ENCODE measurements at regions not wholly inside any gene's neighbourhood (a gene's known extent, or its start where the extent isn't known, plus 50 kb on each side); places are given as distances from the start of the nearest gene placed in this dataset.
"Not testable (repeated sequence)": the region's sequence is repeated elsewhere in the genome, so short reads cannot be mapped to it uniquely, and the experiment has no call there.

DNA sequence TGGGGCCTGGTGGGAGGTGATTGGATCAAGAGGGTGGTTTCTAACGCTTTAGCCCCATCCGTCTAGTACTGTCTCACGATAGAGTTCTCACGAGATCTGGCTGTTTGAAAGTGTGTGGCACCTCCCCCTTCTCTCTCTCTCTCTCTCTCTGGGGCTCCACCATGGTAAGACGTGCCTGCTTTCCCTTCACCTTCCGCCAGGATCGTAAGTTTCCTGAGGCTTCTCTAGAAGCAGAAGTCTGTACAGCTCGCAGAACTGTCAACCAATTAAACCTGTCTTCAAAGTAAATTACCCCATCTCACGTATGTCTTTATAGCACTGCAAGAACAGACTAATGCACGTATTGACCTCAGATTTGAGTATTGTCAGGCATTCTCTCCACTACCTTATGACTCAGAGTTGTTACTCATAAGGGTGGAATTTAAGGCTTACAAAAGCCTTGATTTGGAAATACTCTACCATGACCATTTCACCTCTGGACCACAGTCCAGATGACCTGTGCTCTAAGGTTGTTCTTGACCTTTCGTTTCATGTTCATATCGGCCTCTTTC, 99.5 kb upstream of the AGAP1 start:
- no peak for DNase-seq (ENCODE audit: low read depth in 3 of 3)

DNA sequence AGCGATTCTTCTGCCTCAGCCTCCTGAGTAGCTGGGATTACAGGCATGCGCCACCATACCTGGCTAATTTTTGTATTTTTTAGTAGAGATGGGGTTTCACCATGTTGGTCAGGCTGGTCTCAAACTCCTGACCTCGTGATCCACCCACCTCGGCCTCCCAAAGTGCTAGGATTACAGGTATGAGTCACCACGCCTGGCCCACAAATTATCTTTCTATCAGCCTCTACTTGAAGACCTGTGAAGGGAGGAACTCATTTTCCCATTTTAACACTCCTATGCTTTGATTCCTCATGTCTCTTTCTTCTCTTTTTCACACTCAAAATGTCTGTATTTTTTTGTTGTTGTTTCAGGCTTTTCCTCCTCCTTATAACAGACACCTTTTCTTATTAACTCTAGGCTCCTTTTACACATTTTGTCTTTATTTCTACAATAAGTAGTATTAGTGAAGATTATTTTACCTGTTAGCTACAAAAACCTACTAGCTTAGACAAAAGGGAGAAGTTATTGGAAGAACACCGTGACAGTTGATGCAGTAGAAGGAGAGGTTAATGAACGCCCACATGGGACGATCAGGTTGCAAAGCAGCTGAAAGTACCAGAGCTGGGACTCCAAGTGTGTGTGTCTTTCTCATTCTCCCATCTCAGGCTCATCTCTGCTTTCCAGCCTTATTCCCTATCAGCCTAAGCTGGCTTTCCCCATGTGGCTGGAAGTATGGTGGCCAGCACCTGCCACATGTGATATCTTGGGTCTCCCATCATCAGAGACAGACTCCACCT, 97.6 kb upstream of the AGAP1 start:
- DNase-seq (ENCODE audit: low read depth in 3 of 3), result no peak

DNA sequence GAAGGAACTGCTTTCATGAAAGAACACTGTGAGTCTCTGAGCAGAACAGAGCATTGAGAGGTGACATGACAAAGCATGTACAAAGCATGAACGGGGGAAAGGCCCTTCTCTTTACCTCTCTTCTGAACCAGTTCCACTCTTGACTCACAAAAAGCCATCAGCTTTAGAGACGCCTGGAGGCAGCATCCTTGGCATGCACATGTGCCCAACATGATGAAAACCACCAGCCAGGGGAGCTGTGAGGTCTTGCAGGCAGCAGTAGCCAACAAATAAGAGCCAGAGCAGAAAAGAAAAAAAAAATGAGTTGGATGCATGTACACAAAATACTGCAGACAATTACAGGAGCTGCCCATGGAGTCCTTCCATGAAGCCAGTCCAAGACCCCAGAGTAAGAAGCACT, 95.5 kb upstream of the AGAP1 start:
- no peak for DNase-seq (ENCODE audit: low read depth in 3 of 3)

DNA sequence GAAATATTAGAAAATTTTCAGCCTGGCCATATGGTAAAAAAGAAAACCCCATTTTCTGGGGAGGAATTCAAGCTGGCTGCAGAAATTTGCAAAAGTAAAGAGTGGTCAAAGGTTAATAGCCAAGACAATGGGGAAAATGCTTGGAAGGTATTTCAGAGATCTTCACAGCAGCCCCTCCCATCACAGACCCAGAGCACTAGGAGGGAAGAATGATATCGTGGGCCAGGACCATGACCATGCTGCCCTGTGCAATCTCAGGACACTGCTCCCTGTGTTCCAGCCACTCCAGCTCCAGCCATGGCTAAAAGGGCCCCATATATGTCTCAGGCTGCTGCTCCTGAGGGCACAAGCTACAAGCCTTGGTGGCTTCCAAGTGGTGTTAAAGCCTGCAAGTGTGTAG, 93.9 kb upstream of the AGAP1 start:
- no peak for DNase-seq (ENCODE audit: low read depth in 3 of 3)

DNA sequence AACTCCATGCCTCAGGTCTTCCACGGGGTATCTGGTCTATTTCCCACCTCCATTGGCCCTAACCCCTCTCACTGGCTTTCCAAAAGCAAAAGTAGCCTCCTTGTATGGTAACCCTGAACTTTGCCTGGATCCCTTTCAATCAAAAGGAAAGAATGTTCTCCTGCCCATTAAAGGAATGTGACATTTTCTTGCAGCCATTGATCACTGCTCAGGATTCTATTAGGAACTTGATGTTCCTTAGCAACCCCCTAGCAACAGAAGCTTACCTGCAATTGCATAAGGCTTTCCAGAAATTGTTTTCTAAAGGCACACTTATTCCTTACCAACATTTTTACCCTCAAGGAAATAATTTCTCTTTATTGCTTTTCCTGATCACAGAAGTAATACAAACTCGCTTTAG, 91.4 kb upstream of the AGAP1 start:
- no peak for DNase-seq (ENCODE audit: low read depth in 3 of 3)

DNA sequence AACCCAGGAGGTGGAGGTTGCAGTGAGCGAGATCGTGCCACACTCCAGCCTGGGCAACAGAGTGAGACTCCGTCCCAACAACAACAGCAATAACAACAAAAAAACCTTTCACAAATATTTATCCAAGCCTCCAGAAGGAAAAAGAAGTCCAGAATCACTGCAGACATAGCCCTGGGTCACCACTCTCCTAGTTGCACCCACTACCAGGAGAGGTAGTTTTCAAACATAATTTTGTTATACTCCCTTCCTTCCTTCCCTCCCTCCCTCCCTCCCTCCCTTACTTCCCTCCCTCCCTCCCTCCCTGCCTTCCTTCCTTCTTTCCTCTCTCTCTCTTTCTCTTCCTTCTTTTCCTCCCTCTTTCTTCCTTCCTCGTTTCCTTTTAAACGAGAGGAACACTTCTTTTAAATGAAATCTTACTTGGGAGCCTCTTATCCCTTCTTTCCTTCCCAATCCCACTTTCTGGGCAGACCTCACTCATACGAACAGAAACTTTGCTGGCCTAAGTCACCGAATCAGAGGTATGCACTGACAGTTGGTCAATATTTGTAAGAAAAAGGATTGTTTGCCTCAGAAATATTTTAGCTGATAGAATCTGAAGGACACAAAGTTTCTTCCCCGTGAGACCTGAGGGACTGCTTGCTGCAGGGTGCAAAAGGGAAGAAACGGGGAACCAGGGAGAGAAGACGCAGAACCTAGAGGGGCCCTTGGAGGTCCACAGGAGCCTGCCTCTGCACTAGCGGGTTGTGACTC, 88.1 kb upstream of the AGAP1 start:
- no peak for DNase-seq (ENCODE audit: low read depth in 3 of 3)

DNA sequence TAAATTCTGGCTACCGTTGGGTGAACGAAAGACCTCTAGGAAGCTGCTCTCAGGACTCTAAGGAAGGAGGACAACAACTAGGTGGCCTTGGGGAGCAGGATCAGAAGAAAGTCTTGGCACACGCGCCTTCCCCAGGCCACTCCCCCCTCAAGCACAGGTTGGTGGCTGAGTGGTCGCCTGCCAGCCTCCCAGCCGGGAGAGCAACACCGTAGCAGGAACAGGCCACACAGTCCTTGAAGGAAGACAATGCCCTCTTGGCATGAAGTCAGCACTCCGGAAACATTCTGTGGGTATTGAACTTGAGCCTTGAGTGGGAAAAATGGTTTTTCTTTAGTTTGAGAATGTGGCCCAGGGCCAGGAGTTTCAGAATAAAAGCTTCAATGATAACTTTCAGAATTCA, 87.4 kb upstream of the AGAP1 start:
- no peak for DNase-seq (ENCODE audit: low read depth in 3 of 3)

DNA sequence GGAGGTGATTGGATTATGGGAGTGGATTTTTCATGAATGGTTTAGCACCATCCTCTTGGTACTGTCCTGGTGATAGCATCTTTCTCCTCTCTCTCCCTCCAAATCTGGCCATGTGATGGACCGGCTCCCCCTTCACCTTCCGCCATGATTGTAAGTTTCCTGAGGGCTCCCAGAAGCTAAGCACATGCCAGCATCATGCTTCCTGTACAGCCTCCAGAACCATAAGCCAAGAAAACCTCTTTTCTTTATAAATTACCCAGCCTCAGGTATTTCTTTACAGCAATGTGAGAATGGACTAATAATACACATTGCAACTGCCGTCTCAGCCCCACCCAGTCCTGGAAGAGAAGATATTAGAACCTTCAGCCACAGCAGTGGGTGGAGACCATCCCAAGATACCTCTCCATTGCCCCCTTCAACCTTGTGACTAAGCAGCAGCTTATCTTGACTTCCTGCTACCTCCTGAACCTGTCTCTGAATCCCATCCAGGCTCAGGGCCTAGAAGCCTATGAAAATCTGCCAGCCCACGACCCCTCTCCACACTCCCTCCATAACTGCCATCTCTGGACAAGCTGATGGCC, 81.8 kb upstream of the AGAP1 start:
- DNase-seq (ENCODE audit: low read depth in 3 of 3), result no peak

DNA sequence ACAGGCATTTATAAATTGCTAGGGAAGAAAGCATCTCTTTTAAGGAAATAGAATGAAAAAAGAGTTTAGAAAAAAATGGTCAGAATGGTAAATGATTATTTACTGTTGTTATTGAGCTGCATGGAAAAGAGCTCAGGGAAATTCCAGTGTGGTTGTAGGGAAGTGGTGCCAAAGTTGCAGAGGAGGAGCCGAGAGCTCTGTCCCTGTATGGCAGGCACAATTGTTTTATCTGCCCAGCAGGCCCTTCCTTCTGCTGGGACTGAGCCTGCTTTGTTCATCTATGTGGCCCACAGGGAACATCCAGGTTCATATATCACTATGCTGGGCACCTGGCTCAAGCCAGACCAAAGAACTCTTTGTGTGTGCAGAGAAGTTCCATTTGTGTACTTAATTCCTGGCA, 80.8 kb upstream of the AGAP1 start:
- no peak for DNase-seq (ENCODE audit: low read depth in 3 of 3)

DNA sequence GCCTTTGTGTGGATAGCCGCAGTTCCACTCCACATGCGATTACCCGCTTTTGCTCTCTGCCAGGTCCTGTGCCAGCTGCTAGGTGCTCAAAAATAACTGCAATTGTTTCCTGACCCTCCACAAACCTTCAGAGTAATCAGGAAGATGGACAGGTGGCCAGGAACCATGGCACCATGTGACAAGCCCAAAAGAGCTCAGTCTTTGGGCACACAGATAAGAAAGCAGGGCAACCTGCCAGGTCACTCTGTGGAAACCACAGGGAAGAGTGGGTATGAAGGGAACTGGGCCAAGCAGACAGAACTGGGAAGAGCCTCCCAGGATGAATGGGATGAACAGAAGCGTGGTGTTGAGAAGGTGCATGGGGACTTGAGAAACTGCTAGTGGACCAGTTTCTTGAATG, 79.4 kb upstream of the AGAP1 start:
- no peak for DNase-seq (ENCODE audit: low read depth in 3 of 3)

DNA sequence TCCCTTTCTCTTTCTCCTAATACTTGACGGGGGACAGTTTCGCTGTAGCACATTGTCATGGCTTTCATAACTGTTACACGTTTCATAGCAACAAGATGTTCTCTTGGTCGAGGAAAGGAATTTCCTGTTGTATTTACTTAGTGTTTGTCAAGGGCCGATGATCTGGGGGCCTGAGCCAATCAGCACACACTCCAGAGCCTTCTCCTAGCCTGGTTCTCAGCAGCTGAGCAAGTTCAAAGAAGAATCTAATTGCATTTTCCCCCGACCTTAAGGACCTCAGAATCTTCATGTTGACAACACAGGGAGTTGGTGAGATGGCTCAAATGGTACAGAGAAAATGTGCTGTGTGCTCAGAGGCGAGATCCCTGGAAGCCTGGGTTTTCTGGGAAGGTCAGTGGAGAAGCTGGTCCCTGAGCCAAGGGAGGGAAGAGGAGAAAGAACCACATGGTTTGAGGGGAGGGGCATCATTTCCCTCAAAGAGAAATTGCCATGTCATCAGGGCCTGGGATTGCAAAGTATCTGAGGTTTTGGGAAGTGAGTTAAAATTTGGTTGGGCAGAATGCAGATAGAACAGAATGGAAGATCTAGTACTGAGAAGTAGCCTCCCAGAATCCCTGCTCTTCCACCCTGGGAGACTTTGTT, 76.9 kb upstream of the AGAP1 start:
- DNase-seq (ENCODE audit: low read depth in 3 of 3), result no peak

DNA sequence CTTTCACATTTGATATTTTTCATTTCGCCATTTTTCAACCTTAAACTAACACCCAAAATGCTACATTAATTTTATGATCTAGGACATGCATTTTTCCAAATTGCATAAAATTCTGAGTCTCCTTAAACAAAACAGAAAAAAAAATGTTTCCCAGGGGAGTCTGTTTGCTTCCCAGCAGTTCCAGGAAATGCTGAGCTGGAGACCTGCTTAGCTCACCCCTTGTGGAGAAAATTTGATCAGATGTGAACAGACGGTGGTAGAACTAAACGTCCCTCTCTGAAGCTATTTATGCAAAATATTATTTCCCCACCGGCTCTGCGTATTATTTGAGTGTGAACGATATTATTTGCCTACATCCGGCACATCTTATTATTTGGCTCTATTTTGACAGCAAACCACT, 74.9 kb upstream of the AGAP1 start:
- DNase-seq (ENCODE audit: low read depth in 3 of 3), result no peak

DNA sequence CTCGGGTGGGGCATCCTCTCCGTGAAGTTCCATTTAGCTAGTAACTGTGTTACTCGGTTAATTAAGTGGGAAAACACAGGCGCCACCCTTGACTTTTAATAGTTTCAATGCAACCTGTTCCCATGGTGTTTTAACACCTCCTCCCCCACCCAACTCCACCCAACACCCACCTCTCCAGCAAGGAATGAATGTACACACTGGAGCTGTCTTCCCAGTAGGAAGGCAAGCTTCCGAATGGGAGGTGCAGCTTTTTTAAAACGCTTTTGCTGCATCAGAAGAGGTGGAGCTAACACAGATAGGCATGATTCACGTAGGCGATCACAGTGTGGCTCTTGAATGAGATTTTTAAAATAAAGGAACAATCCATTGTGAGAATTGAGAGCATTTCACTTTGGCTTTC, 73.8 kb upstream of the AGAP1 start:
- DNase-seq (ENCODE audit: low read depth in 3 of 3), result no peak

DNA sequence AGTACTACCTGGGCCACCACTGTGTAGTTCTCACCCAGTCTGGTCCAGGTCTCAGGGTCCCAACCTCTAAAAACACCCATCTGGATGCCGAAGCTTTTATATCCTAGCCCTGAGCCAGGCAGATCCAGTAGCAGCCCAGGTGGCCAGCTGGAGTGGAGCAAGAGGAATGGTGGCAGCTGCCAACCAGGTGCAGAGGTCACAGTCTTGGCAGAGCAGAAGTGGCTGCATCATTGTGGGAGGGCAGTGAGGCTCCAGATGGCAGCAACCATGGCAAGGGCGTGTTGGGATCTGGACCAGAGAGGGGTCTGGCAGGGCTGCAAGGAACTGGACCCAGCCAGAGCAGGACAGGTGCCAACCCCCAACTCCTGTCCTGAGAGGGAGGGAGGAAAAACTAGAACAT, 72.2 kb upstream of the AGAP1 start:
- no peak for DNase-seq (ENCODE audit: low read depth in 3 of 3)

DNA sequence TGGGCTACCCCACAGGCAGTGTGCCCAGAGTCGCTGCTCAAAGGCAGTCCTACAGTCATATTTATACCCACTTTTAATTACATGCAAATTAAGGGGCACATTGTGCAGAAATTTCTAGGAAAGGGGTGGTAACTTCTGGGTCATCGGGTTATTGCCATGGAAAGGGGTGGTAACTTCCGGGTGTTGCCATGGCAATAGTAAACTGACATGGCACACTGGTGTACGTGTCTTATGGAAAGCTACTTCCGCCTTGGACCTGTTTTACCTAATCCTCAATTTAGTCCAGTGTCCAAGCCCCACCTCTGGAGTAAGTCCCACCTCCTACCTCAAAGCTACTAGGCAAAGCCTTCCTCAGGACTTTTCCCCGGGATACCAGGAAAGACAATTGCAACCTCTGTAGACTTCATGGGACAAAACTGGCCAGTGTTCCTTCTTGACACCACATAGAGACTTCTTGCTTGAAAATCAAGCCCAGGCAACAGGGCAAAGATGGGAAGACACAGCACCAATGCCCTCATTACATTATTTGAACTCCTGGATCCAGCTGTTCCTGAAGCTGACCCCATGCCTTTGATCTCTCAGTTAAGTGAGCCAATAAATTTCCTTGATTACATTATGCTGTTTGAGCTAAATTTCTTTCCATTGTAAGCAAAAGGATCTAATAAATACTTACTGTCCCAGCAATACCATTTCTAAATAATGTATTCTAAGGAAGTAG, 63.3 kb upstream of the AGAP1 start:
- no peak for DNase-seq (ENCODE audit: low read depth in 3 of 3)

DNA sequence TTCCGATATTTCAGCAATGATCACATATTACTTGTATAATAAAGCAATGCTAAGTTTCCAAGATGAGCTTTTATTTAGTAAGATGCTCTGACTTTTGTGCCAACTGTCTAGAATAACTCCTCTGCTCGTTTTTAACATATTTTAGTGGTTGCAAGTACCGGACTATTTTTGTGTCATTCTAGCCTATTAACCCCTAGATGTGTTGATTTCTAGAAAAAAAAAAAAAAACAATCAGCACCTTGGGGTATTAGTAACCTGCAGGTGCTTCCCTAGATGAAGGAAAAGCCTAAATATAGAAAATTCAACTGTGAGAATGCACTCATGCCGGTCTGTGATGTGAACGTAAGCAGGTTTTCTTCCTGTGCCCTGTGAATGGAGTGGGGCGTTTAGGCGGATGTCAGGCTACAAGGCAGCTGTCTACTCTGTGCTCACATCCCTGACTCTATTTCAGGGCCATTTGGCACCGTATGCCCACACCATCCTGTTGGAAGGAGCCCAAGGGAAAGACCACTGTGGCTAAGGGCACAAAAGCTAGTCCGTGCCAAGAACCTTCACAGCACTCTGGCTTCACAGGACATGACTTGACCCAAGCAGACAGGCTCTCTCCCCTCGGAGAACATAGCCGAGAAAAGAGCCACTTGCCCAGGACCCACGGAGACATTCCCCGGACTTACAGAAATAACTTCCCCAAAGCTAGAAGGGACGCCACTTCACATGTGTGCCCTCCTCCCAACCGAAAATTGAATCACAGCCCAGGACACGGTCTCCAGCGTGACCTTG, 60.9 kb upstream of the AGAP1 start:
- DNase-seq (ENCODE audit: low read depth in 3 of 3), result no peak

DNA sequence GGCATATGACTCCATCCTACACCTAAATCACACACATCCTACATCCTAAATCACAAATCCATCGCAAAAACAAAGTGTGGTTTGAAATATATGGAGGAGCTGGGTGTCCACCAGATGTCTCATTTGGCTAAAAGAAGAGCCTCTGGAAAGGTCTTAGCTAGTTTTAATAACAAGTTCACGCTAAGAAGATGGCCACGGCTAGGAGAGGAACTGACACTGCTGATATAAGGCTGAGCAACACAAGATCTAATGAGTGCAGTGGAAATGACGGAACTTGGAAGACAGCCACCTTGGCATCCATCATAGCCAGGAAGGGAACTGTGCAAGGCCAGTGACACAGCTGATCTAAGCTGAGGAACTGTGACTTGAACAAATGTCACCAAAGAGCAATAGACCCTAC, 60.0 kb upstream of the AGAP1 start:
- DNase-seq (ENCODE audit: low read depth in 3 of 3), result no peak

DNA sequence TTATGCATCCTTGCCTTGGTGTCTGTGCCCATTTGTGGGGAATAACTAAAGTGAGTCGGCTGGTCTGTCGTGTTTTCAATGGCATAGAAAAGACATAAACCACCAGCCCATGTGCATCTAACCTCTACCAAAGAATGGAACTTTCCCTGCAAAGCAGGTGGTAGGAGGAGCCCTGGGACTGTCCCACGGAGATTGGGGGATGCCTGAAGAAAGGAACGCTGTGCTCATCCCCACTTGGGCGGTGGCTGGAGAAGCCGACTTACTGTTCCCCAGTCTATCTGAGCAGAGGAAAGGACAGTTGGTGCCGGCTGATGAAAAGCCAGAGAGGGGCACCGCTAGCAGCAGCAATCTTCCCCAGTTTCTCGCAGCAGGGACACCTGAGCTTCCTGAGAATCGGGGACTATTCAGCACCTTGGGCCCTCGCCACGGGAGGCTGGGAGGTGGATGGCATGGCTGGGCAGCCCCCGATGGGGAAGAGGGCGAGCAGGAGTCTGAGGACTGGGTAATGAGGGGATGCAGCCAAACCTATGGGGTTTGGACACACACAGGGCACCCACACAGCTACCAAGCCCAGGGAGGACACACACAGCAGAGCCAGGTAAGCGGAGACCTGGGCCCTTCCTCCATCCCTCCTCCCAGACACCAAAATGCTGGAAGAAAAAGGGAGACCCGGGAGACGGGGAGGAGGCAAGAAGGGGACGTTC, 53.7 kb upstream of the AGAP1 start:
- no peak for DNase-seq (ENCODE audit: low read depth in 3 of 3)

DNA sequence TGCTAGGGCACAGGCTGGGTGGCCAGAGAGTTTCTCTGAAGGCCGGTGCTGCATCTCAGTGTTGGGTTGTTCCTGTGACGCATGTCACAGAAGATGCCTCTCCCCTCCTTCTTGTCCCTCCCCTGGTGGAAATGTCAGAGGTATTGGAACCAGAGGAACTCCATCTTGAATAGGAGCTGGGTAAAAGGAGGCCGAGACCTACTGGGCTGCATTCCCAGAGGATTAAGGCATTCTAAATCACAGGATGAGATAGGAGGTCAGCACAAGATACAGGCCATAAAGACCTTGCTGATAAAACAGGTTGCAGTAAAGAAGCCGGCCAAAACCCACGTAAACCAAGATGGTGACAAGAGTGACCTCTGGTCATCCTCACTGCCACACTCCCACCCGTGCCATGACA, 50.3 kb upstream of the AGAP1 start:
- DNase-seq (ENCODE audit: low read depth in 3 of 3), result not testable (repeated sequence)
